ENCODE measurements at regions not wholly inside any gene's neighbourhood (a gene's known extent, or its start where the extent isn't known, plus 50 kb on each side); places are given as distances from the start of the nearest gene placed in this dataset.

GRCh38 chr5:176151281-176151680, 86.9 kb upstream of the SIMC1 start:
- DNase-seq: no peak

GRCh38 chr5:176152191-176152929, 85.9 kb upstream of the SIMC1 start:
- DNase-seq: peak; percentile 81

- no peak for DNase-seq
These were observed 85.3 kb upstream of the SIMC1 start for GRCh38 chr5:176152930-176153311.

DNA sequence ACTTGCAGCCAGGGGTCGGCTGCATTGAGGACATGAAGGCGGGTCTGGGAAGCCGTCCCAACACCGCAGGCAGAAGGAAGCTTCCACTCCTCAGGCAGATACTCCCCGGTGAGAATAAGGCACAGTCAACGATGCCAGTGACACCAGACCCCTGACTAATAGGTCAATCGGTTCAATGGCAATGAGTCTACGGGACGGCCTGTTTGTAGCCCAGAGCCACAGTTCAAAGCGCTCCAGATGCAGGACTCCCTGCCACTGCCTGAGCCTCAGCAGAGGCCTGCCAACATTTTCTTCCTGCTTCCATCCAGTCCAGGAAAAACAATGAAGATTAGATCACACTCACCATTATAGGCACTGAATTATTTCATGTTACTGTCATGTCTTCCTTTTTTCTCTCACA, 84.5 kb upstream of the SIMC1 start:
- peak; percentile 15 for DNase-seq

- DNase-seq: no peak
These were observed 83.4 kb upstream of the SIMC1 start for GRCh38 chr5:176154821-176155220.

GRCh38 chr5:176155922-176156359, 82.3 kb upstream of the SIMC1 start:
- DNase-seq: no peak

DNA sequence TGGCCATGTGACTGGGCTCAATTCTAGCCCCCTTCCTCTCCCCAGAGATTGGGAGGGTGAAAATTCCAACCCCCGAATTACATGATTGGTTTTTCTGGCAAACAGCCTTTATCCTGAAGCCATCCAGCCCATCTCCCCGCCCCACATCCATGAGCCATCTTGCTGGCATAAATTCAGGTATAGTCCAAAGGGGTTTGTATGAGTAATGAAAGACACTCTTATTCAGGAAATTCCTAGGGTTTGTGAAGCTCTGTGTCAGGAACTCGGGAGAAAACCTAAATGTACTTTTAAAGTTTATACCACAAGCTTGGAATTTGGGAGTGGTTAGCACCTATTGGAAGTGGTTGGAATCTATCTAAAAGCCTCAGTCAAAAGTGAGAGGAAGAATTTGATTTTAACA, 80.6 kb upstream of the SIMC1 start:
- DNase-seq: no peak

DNA sequence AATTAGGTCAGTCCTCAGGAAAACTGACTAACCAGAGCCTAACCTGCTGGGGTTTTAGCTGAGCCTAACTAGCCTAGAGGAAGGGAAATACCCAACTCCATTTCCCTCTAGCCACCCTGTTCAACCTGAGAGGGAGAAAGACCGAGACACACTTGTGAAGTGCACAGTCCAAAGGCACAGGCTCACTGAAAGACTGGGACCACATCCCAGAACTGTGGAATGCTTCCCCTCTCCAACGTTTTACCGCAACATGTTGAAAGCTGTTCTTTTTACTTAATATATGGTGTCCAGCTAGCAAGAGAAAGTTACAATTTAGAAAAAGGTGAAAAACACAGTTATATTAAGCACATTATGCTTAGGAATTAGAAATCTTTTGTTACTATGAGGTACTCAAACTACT, 76.8 kb upstream of the SIMC1 start:
- no peak for DNase-seq

DNA sequence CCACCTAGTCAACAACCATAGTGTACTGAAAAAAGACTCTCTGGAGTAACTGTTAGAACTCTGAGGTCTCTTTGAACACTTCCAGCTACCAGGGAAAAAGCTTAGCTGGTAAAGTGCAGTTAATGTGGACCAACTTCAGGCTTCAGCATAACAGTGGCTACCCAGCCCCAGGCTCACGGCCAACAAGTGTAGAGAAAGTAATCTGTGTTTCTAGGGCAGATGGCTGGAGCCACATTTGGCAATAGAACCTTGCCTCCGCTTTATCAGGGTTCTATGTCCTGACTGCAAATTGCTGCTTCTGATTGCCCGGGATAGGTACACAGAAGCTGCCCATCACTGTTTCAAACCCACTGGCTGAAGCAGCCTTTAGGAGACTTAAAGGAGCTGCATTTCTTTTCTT, 76.0 kb upstream of the SIMC1 start:
- DNase-seq: no peak

DNA sequence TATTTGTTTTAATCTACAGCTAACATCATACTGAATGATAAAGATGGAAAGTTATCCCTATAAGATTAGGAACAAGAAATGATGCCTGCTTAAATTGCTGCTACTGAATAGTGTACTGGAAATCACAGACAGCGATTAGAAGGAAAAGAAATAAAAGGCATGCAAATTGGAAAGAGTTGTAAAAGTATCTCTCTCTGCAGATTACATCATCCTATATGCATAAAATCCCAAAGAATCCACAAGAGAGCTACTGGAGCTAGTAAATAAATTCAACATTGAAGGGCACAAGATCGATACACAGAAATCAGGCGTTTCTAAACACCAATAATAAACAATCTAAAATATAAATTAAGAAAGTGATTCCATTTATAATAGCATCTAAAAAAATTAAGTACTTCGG, 75.3 kb upstream of the SIMC1 start:
- no peak for DNase-seq

DNA sequence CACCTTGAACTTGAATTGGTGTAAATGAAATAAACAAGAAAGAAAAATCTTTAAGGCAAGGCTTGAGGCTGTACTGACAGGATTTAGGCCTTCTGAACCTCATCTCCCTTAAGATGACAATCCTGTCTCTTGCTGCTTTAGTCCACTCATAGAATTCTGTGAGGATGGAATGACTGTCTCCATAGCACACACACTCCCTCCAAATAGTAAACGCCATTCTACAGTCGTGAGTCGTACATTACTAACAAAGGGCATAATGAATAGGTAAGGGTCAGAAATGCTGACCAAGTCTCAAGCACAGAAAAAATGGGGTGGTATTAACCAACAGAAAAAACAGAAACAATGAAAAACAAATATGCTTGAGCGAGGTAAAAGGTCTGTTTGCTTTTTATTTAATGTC, 71.8 kb upstream of the SIMC1 start:
- DNase-seq: no peak

DNA sequence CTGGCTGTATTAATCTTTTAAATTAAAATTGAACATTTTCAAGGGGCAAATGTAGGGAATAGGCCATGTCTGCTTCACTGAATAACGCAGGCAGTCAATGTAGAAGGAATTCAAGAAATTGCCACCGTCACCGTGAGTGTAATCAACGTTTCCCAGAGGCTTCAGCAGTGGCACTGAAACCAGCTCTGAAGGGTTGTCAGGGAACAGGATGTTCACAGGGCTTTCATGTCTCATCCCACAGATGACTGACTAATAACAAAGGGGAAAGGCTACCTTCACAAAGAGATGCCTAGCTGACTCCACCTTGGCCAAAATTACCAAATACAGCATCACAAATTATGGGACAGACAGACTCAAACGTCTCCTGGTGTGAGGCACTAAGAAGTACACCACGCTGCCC, 70.4 kb upstream of the SIMC1 start:
- DNase-seq: peak; percentile 72

DNA sequence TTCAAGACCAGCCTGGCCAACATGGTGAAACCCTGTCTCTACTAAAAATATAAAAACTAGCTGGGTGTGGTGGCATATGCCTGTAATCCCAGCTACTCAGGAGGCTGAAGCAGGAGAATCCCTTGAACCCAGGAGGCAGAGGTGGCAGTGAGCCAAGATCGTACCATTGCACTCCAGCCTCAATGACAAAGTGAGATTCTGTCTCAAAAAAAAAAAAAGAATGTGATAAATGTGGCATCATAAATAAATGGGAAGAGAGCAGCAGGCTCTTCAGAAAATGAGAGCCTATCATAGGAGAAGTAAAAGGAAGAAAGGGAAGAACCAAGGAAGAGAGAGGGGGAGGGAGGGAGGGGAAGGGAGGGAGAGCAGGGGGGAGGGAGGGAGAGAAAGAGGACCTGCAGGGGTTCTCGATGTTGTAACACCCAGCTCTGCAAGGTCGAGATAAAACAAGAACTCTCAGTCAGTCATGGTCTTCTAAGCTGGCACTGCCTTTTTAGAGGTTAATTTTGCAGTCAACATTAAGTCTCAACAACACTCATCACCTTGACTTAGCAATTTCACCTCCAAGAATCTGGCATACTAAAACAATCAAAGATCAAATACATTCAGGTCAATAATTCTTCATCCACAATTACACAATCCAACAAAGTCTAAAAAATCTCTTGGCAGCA, 68.7 kb upstream of the SIMC1 start:
- no peak for DNase-seq

- DNase-seq: no peak
These were observed 68.1 kb upstream of the SIMC1 start for GRCh38 chr5:176170084-176170483.

DNA sequence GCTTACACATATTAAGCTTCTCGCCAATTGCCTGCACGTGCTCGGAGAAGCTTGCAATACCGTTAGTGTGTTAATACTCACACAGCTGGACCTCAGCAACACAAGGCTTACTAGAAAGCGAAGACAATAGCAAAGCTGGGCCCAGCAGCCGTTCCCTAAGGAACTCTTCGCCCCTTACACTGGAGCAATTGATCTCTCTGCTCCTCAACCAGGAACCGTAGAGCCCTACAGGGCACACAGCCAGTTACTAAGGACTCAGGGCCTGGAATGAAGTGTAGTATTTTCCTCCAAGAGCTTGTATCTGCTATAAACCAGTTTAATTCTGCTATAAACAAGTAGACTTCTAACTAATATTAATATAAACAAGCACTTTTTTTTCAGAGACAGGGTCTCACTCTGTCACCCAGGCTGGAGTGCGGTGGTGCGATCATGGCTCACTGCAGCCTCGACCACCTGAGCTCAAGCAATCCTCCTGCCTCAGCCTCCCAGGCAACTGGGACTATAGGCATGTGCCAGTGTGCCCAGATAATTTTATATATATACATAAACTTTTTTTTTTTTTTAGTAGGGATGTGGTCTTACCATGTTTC, 67.0 kb upstream of the SIMC1 start:
- peak; percentile 45 for DNase-seq

DNA sequence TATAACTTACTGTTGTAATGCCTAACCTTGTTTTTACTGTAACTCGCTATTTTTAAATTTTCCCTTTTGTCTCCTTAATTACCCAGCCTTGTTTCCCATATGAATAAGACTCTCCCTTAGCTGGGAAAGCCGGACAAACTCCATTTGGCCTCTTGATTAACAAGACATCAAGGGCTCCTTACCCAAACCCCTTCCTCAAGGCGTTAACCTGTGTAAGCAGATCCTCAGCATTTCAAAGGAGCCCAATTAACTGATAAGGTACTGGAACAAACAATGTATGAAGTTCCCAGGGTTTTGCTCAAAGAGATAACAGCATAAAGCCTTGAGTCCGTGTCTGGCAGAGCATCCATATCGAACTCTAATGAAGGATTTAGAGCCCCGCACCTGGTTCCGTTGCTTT, 66.0 kb upstream of the SIMC1 start:
- DNase-seq: no peak

GRCh38 chr5:176173647-176174046, 64.6 kb upstream of the SIMC1 start:
- DNase-seq: no peak

DNA sequence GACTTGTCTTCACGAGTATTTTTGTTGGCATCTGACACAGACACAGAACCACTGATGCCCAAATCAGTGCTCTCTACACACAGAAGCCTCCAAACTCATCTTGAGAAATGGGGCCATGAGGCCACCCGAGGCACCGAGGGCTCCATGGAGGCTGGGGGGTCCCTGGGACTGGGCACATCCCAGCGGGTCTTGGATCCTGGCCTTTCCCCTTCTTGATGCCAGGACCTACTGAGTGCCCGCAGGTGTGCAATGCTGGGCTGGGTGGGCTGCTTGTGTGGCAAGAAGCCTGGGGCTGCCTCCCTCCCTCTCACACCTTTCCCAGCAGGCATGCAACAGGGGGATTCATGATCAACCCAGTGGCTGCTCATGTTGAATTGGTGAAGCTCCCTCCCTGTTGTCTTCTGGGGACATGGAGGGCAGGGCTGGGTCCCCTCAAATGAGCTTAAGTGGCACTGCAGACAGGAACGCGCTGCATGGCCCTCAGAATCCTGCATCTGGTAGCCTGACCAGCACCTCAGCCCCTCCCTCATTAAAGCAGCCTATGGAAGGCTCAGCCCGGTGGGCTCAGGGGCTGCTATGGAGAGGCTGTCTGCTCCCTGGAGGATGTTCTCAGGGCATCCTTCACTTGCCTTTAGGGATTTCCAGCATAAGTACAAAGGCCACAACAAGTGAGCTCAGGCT, 63.7 kb upstream of the SIMC1 start:
- DNase-seq: no peak

GRCh38 chr5:176175101-176175852, 62.9 kb upstream of the SIMC1 start:
- no peak for DNase-seq

DNA sequence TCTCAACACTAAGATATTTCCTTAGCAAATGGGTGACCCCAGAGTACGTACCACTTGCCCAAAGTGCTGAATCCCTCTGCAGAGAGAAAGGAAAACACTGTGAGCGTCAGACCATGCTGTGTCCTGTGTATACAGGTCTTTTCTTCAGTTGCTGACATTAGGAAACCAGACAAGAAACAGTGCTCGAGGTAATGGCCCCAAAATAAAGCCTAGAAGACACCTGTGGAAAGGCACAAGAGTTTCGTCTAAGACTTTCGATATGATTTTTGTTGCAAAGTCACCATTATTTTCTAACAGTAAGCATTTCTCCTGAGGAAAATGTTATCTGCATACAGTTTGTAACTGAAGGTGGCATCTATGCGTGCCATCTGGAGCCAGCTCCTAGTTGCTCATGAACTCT, 62.0 kb upstream of the SIMC1 start:
- no peak for DNase-seq

DNA sequence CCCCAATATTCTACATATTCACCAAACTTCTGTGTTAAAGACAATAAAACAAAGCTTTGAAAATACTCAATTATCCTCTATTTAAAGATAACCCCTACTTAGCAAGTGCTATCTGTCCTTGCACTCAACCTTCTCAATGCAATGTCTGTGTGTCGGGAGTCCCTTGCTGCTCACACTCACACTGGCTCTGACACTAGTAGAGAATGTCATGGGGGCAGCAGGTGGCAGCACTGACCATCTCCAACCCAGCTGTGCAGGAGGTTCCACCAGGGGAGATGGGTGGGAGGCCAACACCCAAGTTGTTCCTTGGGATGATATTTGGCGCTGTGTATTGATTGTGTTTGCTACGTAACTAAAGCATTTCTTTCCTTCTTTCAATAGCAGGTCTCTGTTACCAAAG, 59.4 kb upstream of the SIMC1 start:
- DNase-seq: no peak

- no peak for DNase-seq
These were observed 57.9 kb upstream of the SIMC1 start for GRCh38 chr5:176180339-176180738.

- DNase-seq: no peak
These were observed 57.4 kb upstream of the SIMC1 start for GRCh38 chr5:176180781-176181180.
